HEK293T (cell line): ENCODE measurements at regions not wholly inside any gene's neighbourhood (a gene's known extent, or its start where the extent isn't known, plus 50 kb on each side); places are given as distances from the start of the nearest gene placed in this dataset.

Experiments used
- CTBP1 ChIP-seq: fragments of 450-650 bp; IDR thresholded peaks from 2 replicates; pipeline ENCODE4 v1.6.1; 2016; ENCODE audit warnings: borderline replicate concordance
- ELF4 ChIP-seq: fragments of 450-650 bp; IDR thresholded peaks from 2 replicates; pipeline ENCODE4 v1.6.1; 2017; ENCODE audit warnings: antibody characterized with exemption
- FOXA1 ChIP-seq: fragments of 450-650 bp; IDR thresholded peaks from 2 replicates; pipeline ENCODE4 v1.6.1; 2016; ENCODE audit warnings: mild to moderate bottlenecking
- HDGF ChIP-seq: fragments of 450-650 bp; IDR thresholded peaks from 2 replicates; pipeline ENCODE4 v1.6.1; 2017; ENCODE audit warnings: antibody characterized with exemption, borderline replicate concordance
- NFRKB ChIP-seq: fragments of 450-650 bp; IDR thresholded peaks from 2 replicates; pipeline ENCODE4 v1.6.1; 2016; ENCODE audit warnings: mild to moderate bottlenecking, moderate library complexity
- SP1 ChIP-seq: fragments of 450-650 bp; IDR thresholded peaks from 2 replicates; pipeline ENCODE4 v1.6.1; 2017
- SUZ12 ChIP-seq: fragments of 450-650 bp; IDR thresholded peaks from 2 replicates; pipeline ENCODE4 v1.6.1; 2016; ENCODE audit warnings: mild to moderate bottlenecking
- TARDBP ChIP-seq: fragments of 450-650 bp; IDR thresholded peaks from 2 replicates; pipeline ENCODE4 v1.6.1; 2016

GRCh38 chr16:51228097-51228659 is 77.1 kb upstream of the SALL1 start:
- TF ChIP-seq NFRKB (no peak), TARDBP (no peak), ELF4 (no peak), CTBP1 (no peak), FOXA1 (no peak), SP1 (no peak), SUZ12 (no peak), HDGF (no peak)
